ENCODE measurements at regions not wholly inside any gene's neighbourhood (a gene's known extent, or its start where the extent isn't known, plus 50 kb on each side); places are given as distances from the start of the nearest gene placed in this dataset.

GRCh38 chr11:13862845-13863392 is 99.6 kb upstream of the SPON1 start:
- no CpG with 5 or more reads among the region's 3 CpGs for WGBS (ENCODE audit: extremely low coverage, insufficient coverage, insufficient read length)
- no peak overlapping the region for H2AK5ac ChIP-seq (ENCODE audit: low read length)

GRCh38 chr11:13868710-13869397 is 93.7 kb upstream of the SPON1 start:
- Histone ChIP-seq H2BK5ac (ENCODE audit: low read depth, low read length, poor library complexity) (no peak overlapping the region), H3K9me3 (ENCODE audit: insufficient read depth, low read depth, low read length) (no peaks in the 10 kb centered on the region), H3K27me3 (ENCODE audit: insufficient read depth, low read length) (no peaks in the 10 kb centered on the region), H3K9ac (ENCODE audit: low read length) (no peak overlapping the region), H3K36me3 (ENCODE audit: control insufficient read depth in 1 of 2, insufficient read depth in 2 of 2, low read length in 2 of 2) (no peaks in the 10 kb centered on the region), H3K14ac (ENCODE audit: low read length) (no peak overlapping the region), H3K4ac (ENCODE audit: low read depth, low read length) (no peak overlapping the region), H3K79me2 (ENCODE audit: control insufficient read depth, insufficient read depth, low read length, poor library complexity) (no peaks in the 10 kb centered on the region), H2AK5ac (ENCODE audit: low read length) (no peak overlapping the region), H2BK120ac (ENCODE audit: insufficient read depth, low read length, poor library complexity) (no peak overlapping the region), H4K8ac (ENCODE audit: low read depth, low read length) (no peak overlapping the region), H3K4me3 (ENCODE audit: low read depth, low read length) (no peak overlapping the region), H2AFZ (ENCODE audit: insufficient read depth, low read length, poor library complexity) (no peak overlapping the region), H3K79me1 (ENCODE audit: low read length) (peaks cover 4% of the 10 kb centered on the region), H3K18ac (ENCODE audit: low read length) (no peak overlapping the region), H2BK12ac (ENCODE audit: low read length) (no peak overlapping the region), H3K27ac (ENCODE audit: low read depth, low read length) (no peak overlapping the region), H4K12ac (ENCODE audit: low read depth, low read length) (no peak overlapping the region), H4K91ac (ENCODE audit: low read depth, low read length) (no peak overlapping the region), H3K4me2 (ENCODE audit: low read length) (no peak overlapping the region), H3K4me1 (ENCODE audit: control insufficient read depth in 1 of 2, insufficient read depth in 2 of 2, low read length in 2 of 2) (peaks cover 3% of the 10 kb centered on the region in 2 experiments), H3K23ac (ENCODE audit: low read length) (no peak overlapping the region)
- WGBS (ENCODE audit: extremely low coverage, insufficient coverage, insufficient read length) = no CpG with 5 or more reads among the region's 2 CpGs
- peak in 1 of 2 donors; percentile 24 for DNase-seq

More at GRCh38 chr11:13862845-13863392, 99.6 kb upstream of the SPON1 start:
- Histone ChIP-seq H2AFZ (ENCODE audit: insufficient read depth, low read length, poor library complexity) (no peak overlapping the region), H4K8ac (ENCODE audit: low read depth, low read length) (no peak overlapping the region), H3K79me1 (ENCODE audit: low read length) (no peaks in the 10 kb centered on the region), H2BK120ac (ENCODE audit: insufficient read depth, low read length, poor library complexity) (no peak overlapping the region), H3K4ac (ENCODE audit: low read depth, low read length) (no peak overlapping the region), H3K36me3 (ENCODE audit: control insufficient read depth in 1 of 2, insufficient read depth in 2 of 2, low read length in 2 of 2) (no peaks in the 10 kb centered on the region), H2BK5ac (ENCODE audit: low read depth, low read length, poor library complexity) (no peak overlapping the region), H3K79me2 (ENCODE audit: control insufficient read depth, insufficient read depth, low read length, poor library complexity) (no peaks in the 10 kb centered on the region), H2BK12ac (ENCODE audit: low read length) (no peak overlapping the region), H3K14ac (ENCODE audit: low read length) (no peak overlapping the region), H3K27me3 (ENCODE audit: insufficient read depth, low read length) (no peaks in the 10 kb centered on the region), H3K9ac (ENCODE audit: low read length) (no peak overlapping the region), H3K4me1 (ENCODE audit: control insufficient read depth in 1 of 2, insufficient read depth in 2 of 2, low read length in 2 of 2) (no peaks in the 10 kb centered on the region), H3K18ac (ENCODE audit: low read length) (no peak overlapping the region), H3K4me3 (ENCODE audit: low read depth, low read length) (no peak overlapping the region), H3K23ac (ENCODE audit: low read length) (no peak overlapping the region), H3K9me3 (ENCODE audit: insufficient read depth, low read depth, low read length) (no peaks in the 10 kb centered on the region), H4K91ac (ENCODE audit: low read depth, low read length) (no peak overlapping the region), H3K4me2 (ENCODE audit: low read length) (no peak overlapping the region), H4K12ac (ENCODE audit: low read depth, low read length) (no peak overlapping the region), H3K27ac (ENCODE audit: low read depth, low read length) (no peak overlapping the region)
- DNase-seq = peak in 1 of 2 donors; percentile 6

GRCh38 chr11:13869398-13869886 is 93.1 kb upstream of the SPON1 start:
- Histone ChIP-seq H3K79me2 (ENCODE audit: control insufficient read depth, insufficient read depth, low read length, poor library complexity) (no peaks in the 10 kb centered on the region), H3K14ac (ENCODE audit: low read length) (no peak overlapping the region), H3K4me3 (ENCODE audit: low read depth, low read length) (no peak overlapping the region), H3K4me2 (ENCODE audit: low read length) (no peak overlapping the region), H3K9ac (ENCODE audit: low read length) (no peak overlapping the region), H2BK12ac (ENCODE audit: low read length) (no peak overlapping the region), H2AFZ (ENCODE audit: insufficient read depth, low read length, poor library complexity) (no peak overlapping the region), H2BK120ac (ENCODE audit: insufficient read depth, low read length, poor library complexity) (no peak overlapping the region), H3K23ac (ENCODE audit: low read length) (no peak overlapping the region), H3K18ac (ENCODE audit: low read length) (no peak overlapping the region), H3K27ac (ENCODE audit: low read depth, low read length) (no peak overlapping the region), H2AK5ac (ENCODE audit: low read length) (no peak overlapping the region), H3K27me3 (ENCODE audit: insufficient read depth, low read length) (no peaks in the 10 kb centered on the region), H4K8ac (ENCODE audit: low read depth, low read length) (no peak overlapping the region), H3K36me3 (ENCODE audit: control insufficient read depth in 1 of 2, insufficient read depth in 2 of 2, low read length in 2 of 2) (no peaks in the 10 kb centered on the region), H3K4ac (ENCODE audit: low read depth, low read length) (no peak overlapping the region), H2BK5ac (ENCODE audit: low read depth, low read length, poor library complexity) (no peak overlapping the region), H4K91ac (ENCODE audit: low read depth, low read length) (no peak overlapping the region), H3K4me1 (ENCODE audit: control insufficient read depth in 1 of 2, insufficient read depth in 2 of 2, low read length in 2 of 2) (peaks cover 3% of the 10 kb centered on the region in 2 experiments), H4K12ac (ENCODE audit: low read depth, low read length) (no peak overlapping the region), H3K9me3 (ENCODE audit: insufficient read depth, low read depth, low read length) (no peaks in the 10 kb centered on the region), H3K79me1 (ENCODE audit: low read length) (peaks cover 4% of the 10 kb centered on the region)
- DNase-seq = no peak
- WGBS (ENCODE audit: extremely low coverage, insufficient coverage, insufficient read length) = no CpG with 5 or more reads among the region's 1 CpG

GRCh38 chr11:13874597-13874996 is 87.9 kb upstream of the SPON1 start:
- Histone ChIP-seq H4K12ac (ENCODE audit: low read depth, low read length) (no peak overlapping the region), H3K4me3 (ENCODE audit: low read depth, low read length) (no peak overlapping the region), H3K27me3 (ENCODE audit: insufficient read depth, low read length) (no peaks in the 10 kb centered on the region), H3K79me2 (ENCODE audit: control insufficient read depth, insufficient read depth, low read length, poor library complexity) (no peaks in the 10 kb centered on the region), H3K9ac (ENCODE audit: low read length) (no peak overlapping the region), H3K79me1 (ENCODE audit: low read length) (peaks cover 4% of the 10 kb centered on the region), H3K4me1 (ENCODE audit: control insufficient read depth in 1 of 2, insufficient read depth in 2 of 2, low read length in 2 of 2) (peaks cover 7 to 19% of the 10 kb centered on the region in 2 experiments), H2AFZ (ENCODE audit: insufficient read depth, low read length, poor library complexity) (no peak overlapping the region), H3K4ac (ENCODE audit: low read depth, low read length) (no peak overlapping the region), H2AK5ac (ENCODE audit: low read length) (no peak overlapping the region), H3K14ac (ENCODE audit: low read length) (no peak overlapping the region), H3K4me2 (ENCODE audit: low read length) (no peak overlapping the region), H4K91ac (ENCODE audit: low read depth, low read length) (no peak overlapping the region), H3K23ac (ENCODE audit: low read length) (peak overlapping the region; percentile 37), H3K36me3 (ENCODE audit: control insufficient read depth in 1 of 2, insufficient read depth in 2 of 2, low read length in 2 of 2) (no peaks in the 10 kb centered on the region), H4K8ac (ENCODE audit: low read depth, low read length) (no peak overlapping the region), H3K9me3 (ENCODE audit: insufficient read depth, low read depth, low read length) (no peaks in the 10 kb centered on the region), H2BK120ac (ENCODE audit: insufficient read depth, low read length, poor library complexity) (no peak overlapping the region), H2BK5ac (ENCODE audit: low read depth, low read length, poor library complexity) (no peak overlapping the region), H2BK12ac (ENCODE audit: low read length) (no peak overlapping the region), H3K27ac (ENCODE audit: low read depth, low read length) (no peak overlapping the region), H3K18ac (ENCODE audit: low read length) (no peak overlapping the region)
- DNase-seq = no peak
